A204.1 (cell line): ENCODE measurements at regions not wholly inside any gene's neighbourhood (a gene's known extent, or its start where the extent isn't known, plus 50 kb on each side); places are given as distances from the start of the nearest gene placed in this dataset.

Experiments used
- FAIRE-seq: peaks from 2 replicates; lab custom pipeline; 2012; peaks lifted over from hg19 to GRCh38; lab: Jason Lieb, UNC

GRCh38 chr22:48949375-48950149, 878.1 kb downstream of the BRD1 start:
- FAIRE-seq: no peak

- no peak for FAIRE-seq
Measured at GRCh38 chr22:48948575-48949170, 879.0 kb downstream of the BRD1 start.

GRCh38 chr22:48947636-48948035, 880.0 kb downstream of the BRD1 start:
- no peak for FAIRE-seq

GRCh38 chr22:48945621-48946458, 881.8 kb downstream of the BRD1 start:
- no peak for FAIRE-seq

GRCh38 chr22:48944751-48945620, 882.7 kb downstream of the BRD1 start:
- no peak for FAIRE-seq

- FAIRE-seq: no peak
Measured at GRCh38 chr22:48944433-48944750, 883.3 kb downstream of the BRD1 start.

GRCh38 chr22:48943567-48944432, 883.9 kb downstream of the BRD1 start:
- no peak for FAIRE-seq

- no peak for FAIRE-seq
Measured at GRCh38 chr22:48942698-48943566, 884.7 kb downstream of the BRD1 start.

- no peak for FAIRE-seq
Measured at GRCh38 chr22:48941903-48942575, 885.6 kb downstream of the BRD1 start.

- FAIRE-seq: no peak
Measured at GRCh38 chr22:48941033-48941902, 886.4 kb downstream of the BRD1 start.

GRCh38 chr22:48940266-48941032, 887.2 kb downstream of the BRD1 start:
- no peak for FAIRE-seq

GRCh38 chr22:48939441-48940265, 888.0 kb downstream of the BRD1 start:
- no peak for FAIRE-seq

GRCh38 chr22:48938741-48939140, 888.9 kb downstream of the BRD1 start:
- FAIRE-seq: no peak

GRCh38 chr22:48937032-48937639, 890.5 kb downstream of the BRD1 start:
- FAIRE-seq: no peak

- FAIRE-seq: no peak
Measured at GRCh38 chr22:48936391-48936790, 891.3 kb downstream of the BRD1 start.

GRCh38 chr22:48934446-48934845, 893.2 kb downstream of the BRD1 start:
- FAIRE-seq: no peak

GRCh38 chr22:48931452-48931851, 896.2 kb downstream of the BRD1 start:
- no peak for FAIRE-seq
